GM23248 (cell line): ENCODE measurements at regions not wholly inside any gene's neighbourhood (a gene's known extent, or its start where the extent isn't known, plus 50 kb on each side); places are given as distances from the start of the nearest gene placed in this dataset.

Experiments used
- EZH2 ChIP-seq: fragments of 200-600 bp; sonication (generic); IDR thresholded peaks from 2 replicates; pipeline ENCODE4 v1.6.1; 2018; ENCODE audit warnings: antibody characterized with exemption, mild to moderate bottlenecking; ENCODE audit not compliant: insufficient read depth, poor library complexity, severe bottlenecking
- EZH2phosphoT487 ChIP-seq: fragments of 200-600 bp; sonication (generic); IDR thresholded peaks from 2 replicates; pipeline ENCODE4 v1.6.1; 2018; ENCODE audit warnings: antibody characterized with exemption, moderate library complexity, mild to moderate bottlenecking, low read depth; ENCODE audit not compliant: insufficient read depth

- TF ChIP-seq EZH2phosphoT487 = no peak
- no peak for TF ChIP-seq EZH2
These were observed 77.6 kb upstream of the POMGNT2 start for GRCh38 chr3:43183456-43183855.
